Upper lobe of left lung (tissue), 6 donors: ENCODE measurements at regions not wholly inside any gene's neighbourhood (a gene's known extent, or its start where the extent isn't known, plus 50 kb on each side); places are given as distances from the start of the nearest gene placed in this dataset.

Experiments
- ATAC-seq, 2 donors: fragments of 200-7000 bp; cut with Tn5 transposase; one replicate each; pipeline ENCODE4 v1.9.1; 2022; ENCODE audit warnings: mild to moderate bottlenecking in 2 of 2, moderate library complexity in 2 of 2; ENCODE audit not compliant: low FRiP score in 2 of 2
- DNase-seq, 2 donors: peaks; one replicate each; pipeline ENCODE4 v3.0.0-alpha.2; 2019 to 2020
- H3K27ac ChIP-seq, 4 donors: fragments of 200-600 bp; sonication (generic); one replicate each; pipeline ENCODE4 v1.5.1; 2016 to 2019
- H3K27me3 ChIP-seq, 4 donors: fragments of 200-600 bp; sonication (generic); one replicate each; pipeline ENCODE4 v1.5.1; 2017 to 2019
- H3K36me3 ChIP-seq, 4 donors: fragments of 200-600 bp; sonication (generic); one replicate each; pipeline ENCODE4 v1.5.1; 2016 to 2019
- H3K4me1 ChIP-seq, 4 donors: fragments of 200-600 bp; sonication (generic); one replicate each; pipeline ENCODE4 v1.5.1; 2018 to 2019
- H3K4me3 ChIP-seq, 4 donors: fragments of 200-600 bp; sonication (generic); one replicate each; pipeline ENCODE4 v1.5.1; 2017 to 2019; ENCODE audit warnings: mild to moderate bottlenecking in 2 of 4, moderate library complexity in 1 of 4
- H3K9me3 ChIP-seq, 4 donors: fragments of 200-600 bp; sonication (generic); one replicate each; pipeline ENCODE4 v1.5.1; 2018 to 2019
- CTCF ChIP-seq, 6 experiments: fragments of 450-650 bp in 4 of 6; fragments of 200-600 bp in 2 of 6; sonication (generic) in 2 of 6; IDR thresholded peaks; one replicate each; pipeline ENCODE4 v1.5.1; 2016 to 2019; ENCODE audit warnings: antibody characterized with exemption in 6 of 6
- EP300 ChIP-seq, 4 donors: sonication (generic); formaldehyde crosslinking; IDR thresholded peaks; one replicate each; pipeline ENCODE4 v1.5.1; 2017; ENCODE audit warnings: antibody characterized with exemption in 4 of 4, control low read depth in 2 of 4
- POLR2A ChIP-seq, 4 donors: fragments of 450-650 bp; IDR thresholded peaks; one replicate each; pipeline ENCODE4 v1.5.1; 2016 to 2017; ENCODE audit warnings: antibody characterized with exemption in 4 of 4, mild to moderate bottlenecking in 2 of 4
- POLR2AphosphoS5 ChIP-seq, 2 donors: sonication (generic); formaldehyde crosslinking; IDR thresholded peaks; one replicate each; pipeline ENCODE4 v1.5.1; 2017; ENCODE audit warnings: antibody characterized with exemption in 2 of 2
- WGBS, 2 donors: methylation state at CpG; one replicate each; pipeline ENCODE4 v1.1.5; 2017 to 2018; 5-methylcytosine and 5-hydroxymethylcytosine counted together
- donor health status: DM: no; HTN: no; CAD: no; lungs with moderate emphysema.
- donor health status: DM: no; HTN: yes; CAD: no; lungs with severe emphysema.

GRCh38 chrX:39802354-39802753 is 295.4 kb downstream of the BCOR start:
- ATAC-seq, result no peak
- no peaks in the 10 kb centered on the region for H3K36me3 ChIP-seq
- H3K27me3 ChIP-seq, result no peaks in the 10 kb centered on the region
- no peaks in the 10 kb centered on the region for H3K9me3 ChIP-seq
- TF ChIP-seq EP300 (IDR thresholded peaks at IDR 0.05), result no peak
- WGBS, 2 donors, result 60 to 81% methylated on average over 11 of the region's 11 CpGs
- no peak overlapping the region for H3K4me3 ChIP-seq
- H3K4me1 ChIP-seq, result no peaks in the 10 kb centered on the region
- no peak for DNase-seq
- no peak overlapping the region for H3K27ac ChIP-seq

- 70 to 76% methylated on average over 8 to 10 of the region's 10 CpGs for WGBS, 2 donors
- no peaks in the 10 kb centered on the region for H3K27me3 ChIP-seq
- TF ChIP-seq EP300 (IDR thresholded peaks at IDR 0.05), result no peak
- TF ChIP-seq POLR2AphosphoS5 (IDR thresholded peaks at IDR 0.05), result no peak
- no peak for TF ChIP-seq POLR2A (IDR thresholded peaks at IDR 0.05)
- TF ChIP-seq CTCF (IDR thresholded peaks at IDR 0.05), result no peak
- no peak for DNase-seq
- no peaks in the 10 kb centered on the region for H3K36me3 ChIP-seq
- no peaks in the 10 kb centered on the region for H3K4me1 ChIP-seq
- no peaks in the 10 kb centered on the region for H3K9me3 ChIP-seq
- no peak for ATAC-seq
- H3K4me3 ChIP-seq, result no peak overlapping the region
- H3K27ac ChIP-seq, result no peak overlapping the region
Observed at GRCh38 chrX:39802908-39803307, 294.9 kb downstream of the BCOR start.

- Histone ChIP-seq H3K27me3 (no peaks in the 10 kb centered on the region), H3K27ac (no peak overlapping the region)
- ATAC-seq, result no peak
Observed at GRCh38 chrX:39805022-39805421, 292.7 kb downstream of the BCOR start.

GRCh38 chrX:39805825-39806224 is 291.9 kb downstream of the BCOR start:
- no peak for ATAC-seq
- no peak overlapping the region for H3K4me3 ChIP-seq
- no peaks in the 10 kb centered on the region for H3K9me3 ChIP-seq
- TF ChIP-seq CTCF (IDR thresholded peaks at IDR 0.05), result no peak
- TF ChIP-seq POLR2AphosphoS5 (IDR thresholded peaks at IDR 0.05), result no peak
- TF ChIP-seq POLR2A (IDR thresholded peaks at IDR 0.05), result no peak
- no peak for TF ChIP-seq EP300 (IDR thresholded peaks at IDR 0.05)
- H3K4me1 ChIP-seq, result peaks cover 0 to 8% (median 4%) of the 10 kb centered on the region in 4 donors
- H3K36me3 ChIP-seq, result no peaks in the 10 kb centered on the region
- H3K27ac ChIP-seq, result no peak overlapping the region
- H3K27me3 ChIP-seq, result no peaks in the 10 kb centered on the region
- WGBS, 2 donors, result 84 to 94% methylated on average over 3 to 5 of the region's 5 CpGs
- no peak for DNase-seq

More at GRCh38 chrX:39805022-39805421, 292.7 kb downstream of the BCOR start:
- no peak for DNase-seq
- TF ChIP-seq CTCF (IDR thresholded peaks at IDR 0.05) (no peak), POLR2A (IDR thresholded peaks at IDR 0.05) (no peak), EP300 (IDR thresholded peaks at IDR 0.05) (no peak), POLR2AphosphoS5 (IDR thresholded peaks at IDR 0.05) (no peak)
- no peak overlapping the region for H3K4me3 ChIP-seq
- peaks cover 0 to 8% (median 4%) of the 10 kb centered on the region in 4 donors for H3K4me1 ChIP-seq
- no peaks in the 10 kb centered on the region for H3K9me3 ChIP-seq
- no peaks in the 10 kb centered on the region for H3K36me3 ChIP-seq
- 87 to 93% methylated on average over 2 of the region's 2 CpGs for WGBS, 2 donors

- DNase-seq, result no peak
Observed at GRCh38 chrX:39808471-39808917, 289.3 kb downstream of the BCOR start.

GRCh38 chrX:39809331-39809730 is 288.4 kb downstream of the BCOR start:
- no peak for ATAC-seq
- Histone ChIP-seq H3K27me3 (no peaks in the 10 kb centered on the region), H3K9me3 (no peaks in the 10 kb centered on the region), H3K36me3 (no peaks in the 10 kb centered on the region), H3K4me3 (no peak overlapping the region), H3K27ac (no peak overlapping the region), H3K4me1 (peaks cover 0 to 9% (median 7%) of the 10 kb centered on the region in 4 donors)
- 76 to 79% methylated on average over 4 of the region's 4 CpGs for WGBS, 2 donors
- no peak for DNase-seq
- TF ChIP-seq EP300 (IDR thresholded peaks at IDR 0.05), result no peak
- no peak for TF ChIP-seq POLR2AphosphoS5 (IDR thresholded peaks at IDR 0.05)
- TF ChIP-seq POLR2A (IDR thresholded peaks at IDR 0.05), result no peak
- no peak for TF ChIP-seq CTCF (IDR thresholded peaks at IDR 0.05)

More at GRCh38 chrX:39808471-39808917, 289.3 kb downstream of the BCOR start:
- ATAC-seq, result peak; percentile 24 to 47
- Histone ChIP-seq H3K27ac (peak overlapping the region in 1 of 4 donors; percentile 11), H3K9me3 (no peaks in the 10 kb centered on the region), H3K4me3 (no peak overlapping the region), H3K4me1 (peaks cover 0 to 8% (median 4%) of the 10 kb centered on the region in 4 donors), H3K27me3 (no peaks in the 10 kb centered on the region), H3K36me3 (no peaks in the 10 kb centered on the region)
- WGBS, 2 donors, result 22 to 53% methylated on average over 4 to 7 of the region's 7 CpGs
- TF ChIP-seq POLR2AphosphoS5 (IDR thresholded peaks at IDR 0.05), result peak in 1 of 2 donors; percentile 43
- no peak for TF ChIP-seq POLR2A (IDR thresholded peaks at IDR 0.05)
